ENCODE measurements at regions not wholly inside any gene's neighbourhood (a gene's known extent, or its start where the extent isn't known, plus 50 kb on each side); places are given as distances from the start of the nearest gene placed in this dataset.

DNA sequence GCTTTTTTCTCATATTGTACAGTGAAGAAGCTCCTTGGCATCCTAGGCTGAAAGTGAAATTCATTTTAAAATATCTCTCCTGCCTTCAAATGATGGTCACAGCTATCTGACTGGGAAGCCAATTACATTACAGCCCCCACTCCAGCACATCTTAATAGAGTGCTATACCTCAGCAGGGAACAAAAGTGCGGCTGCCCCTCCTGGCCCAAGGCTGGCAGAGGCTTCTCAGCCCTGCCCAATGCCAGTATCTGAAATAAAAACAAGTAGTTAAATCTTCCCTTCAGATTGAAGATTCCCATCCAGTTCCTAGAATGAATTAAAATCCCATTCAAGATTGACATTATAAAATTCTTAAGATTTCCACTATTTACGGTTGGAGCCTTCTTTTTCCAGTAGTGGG, 54.9 kb upstream of the GNG2 start:
- H3K27me3 ChIP-seq (ENCODE audit: low read depth), result peaks cover 13% of the 10 kb centered on the region
- no peaks in the 10 kb centered on the region for H3K36me3 ChIP-seq
- H3K4me3 ChIP-seq, result no peak overlapping the region
- DNase-seq, result no peak
- intact Hi-C loops (cut with micrococcal nuclease), result no loop called here
- H3K27ac ChIP-seq (replicated peaks), result no peak overlapping the region
- no peaks in the 10 kb centered on the region for H3K4me1 ChIP-seq
- H3K9me3 ChIP-seq (replicated peaks), result peaks cover 11% of the 10 kb centered on the region
- TF ChIP-seq, protein P1, sequence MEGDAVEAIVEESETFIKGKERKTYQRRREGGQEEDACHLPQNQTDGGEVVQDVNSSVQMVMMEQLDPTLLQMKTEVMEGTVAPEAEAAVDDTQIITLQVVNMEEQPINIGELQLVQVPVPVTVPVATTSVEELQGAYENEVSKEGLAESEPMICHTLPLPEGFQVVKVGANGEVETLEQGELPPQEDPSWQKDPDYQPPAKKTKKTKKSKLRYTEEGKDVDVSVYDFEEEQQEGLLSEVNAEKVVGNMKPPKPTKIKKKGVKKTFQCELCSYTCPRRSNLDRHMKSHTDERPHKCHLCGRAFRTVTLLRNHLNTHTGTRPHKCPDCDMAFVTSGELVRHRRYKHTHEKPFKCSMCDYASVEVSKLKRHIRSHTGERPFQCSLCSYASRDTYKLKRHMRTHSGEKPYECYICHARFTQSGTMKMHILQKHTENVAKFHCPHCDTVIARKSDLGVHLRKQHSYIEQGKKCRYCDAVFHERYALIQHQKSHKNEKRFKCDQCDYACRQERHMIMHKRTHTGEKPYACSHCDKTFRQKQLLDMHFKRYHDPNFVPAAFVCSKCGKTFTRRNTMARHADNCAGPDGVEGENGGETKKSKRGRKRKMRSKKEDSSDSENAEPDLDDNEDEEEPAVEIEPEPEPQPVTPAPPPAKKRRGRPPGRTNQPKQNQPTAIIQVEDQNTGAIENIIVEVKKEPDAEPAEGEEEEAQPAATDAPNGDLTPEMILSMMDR (IDR thresholded peaks at IDR 0.05; ENCODE audit: borderline replicate concordance), result no peak

DNA sequence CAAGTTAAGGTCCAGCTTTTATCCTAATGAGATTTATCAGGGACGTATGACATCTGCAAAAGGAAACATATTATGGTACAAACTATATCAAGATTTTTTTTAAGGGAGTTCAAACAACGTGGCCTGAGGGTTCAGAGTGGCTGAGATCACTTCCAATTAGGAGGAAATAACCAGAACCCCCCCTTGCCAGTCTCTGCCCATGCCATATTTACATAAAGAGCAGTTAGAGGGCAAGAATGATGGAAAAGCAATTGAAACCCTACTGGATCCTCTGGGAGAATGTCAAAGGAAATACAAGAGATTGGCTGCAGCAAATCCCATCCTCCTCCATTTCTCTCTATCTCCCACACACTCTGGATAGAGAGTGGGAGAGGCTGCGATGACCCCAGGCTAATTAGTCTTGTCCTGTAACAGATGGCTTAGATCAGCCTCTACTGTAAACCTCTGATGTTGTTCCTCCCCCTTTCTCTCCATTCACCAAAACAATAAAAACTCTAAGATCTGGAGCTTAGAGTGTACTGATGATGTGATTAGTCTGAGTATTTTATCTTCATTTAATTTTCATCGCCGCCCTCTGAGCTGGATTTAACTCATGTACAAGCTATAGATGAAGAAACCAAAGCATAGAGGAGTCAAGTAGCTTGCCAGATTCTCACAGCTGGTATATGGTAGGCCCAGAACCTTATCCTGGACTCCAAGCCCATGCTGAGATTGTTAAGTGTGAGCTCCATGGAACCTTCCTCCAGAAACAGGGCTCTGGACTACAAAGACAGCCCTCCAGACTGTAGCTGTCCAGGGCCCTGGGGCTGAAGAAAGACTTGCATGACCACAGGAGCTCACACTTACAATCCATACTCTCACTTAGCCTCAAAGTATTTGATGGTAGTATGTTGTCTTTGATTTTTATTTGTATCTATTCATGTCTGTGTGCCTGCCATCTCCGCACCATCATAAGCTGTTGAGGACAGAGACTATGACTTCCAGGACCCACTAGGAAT, 54.1 kb upstream of the GNG2 start:
- Histone ChIP-seq H3K27ac (replicated peaks) (no peak overlapping the region), H3K4me1 (no peaks in the 10 kb centered on the region), H3K36me3 (no peaks in the 10 kb centered on the region), H3K9me3 (replicated peaks) (peaks cover 11% of the 10 kb centered on the region), H3K4me3 (no peak overlapping the region), H3K27me3 (ENCODE audit: low read depth) (peaks cover 7% of the 10 kb centered on the region)
- intact Hi-C loops (cut with micrococcal nuclease), result no loop called here
- no peak for DNase-seq
- TF ChIP-seq, protein P1 (IDR thresholded peaks at IDR 0.05; ENCODE audit: borderline replicate concordance), result no peak

DNA sequence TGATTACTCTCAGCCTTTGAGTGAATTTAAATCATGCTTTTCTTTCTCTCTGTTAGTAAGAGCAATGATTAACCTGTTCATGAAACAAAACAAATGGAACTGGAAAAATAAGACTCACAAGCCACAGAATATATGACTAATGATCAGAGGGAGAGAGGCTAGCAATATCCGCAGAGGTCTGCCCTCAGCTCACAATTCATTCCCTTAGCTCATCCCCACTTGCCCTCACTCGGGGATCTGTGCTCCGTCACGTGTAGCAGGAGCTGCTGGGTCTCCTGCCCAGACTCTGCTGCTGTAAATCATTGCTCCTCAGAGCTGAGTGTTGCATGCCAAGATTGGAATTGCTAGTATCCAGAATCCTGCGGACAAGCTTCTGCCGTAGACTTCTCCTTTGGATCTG, 53.1 kb upstream of the GNG2 start:
- intact Hi-C loops (cut with micrococcal nuclease), result no loop called here
- no peak overlapping the region for H3K27ac ChIP-seq (replicated peaks)
- H3K4me1 ChIP-seq, result no peaks in the 10 kb centered on the region
- peaks cover 11% of the 10 kb centered on the region for H3K9me3 ChIP-seq (replicated peaks)
- no peak for DNase-seq
- TF ChIP-seq, protein P1 (IDR thresholded peaks at IDR 0.05; ENCODE audit: borderline replicate concordance), result no peak
- H3K36me3 ChIP-seq, result no peaks in the 10 kb centered on the region
- no peaks in the 10 kb centered on the region for H3K27me3 ChIP-seq (ENCODE audit: low read depth)
- no peak overlapping the region for H3K4me3 ChIP-seq

Measured in left ventricle myocardium inferior (tissue), 1 donor.